H9 (cell line): ENCODE measurements at regions not wholly inside any gene's neighbourhood (a gene's known extent, or its start where the extent isn't known, plus 50 kb on each side); places are given as distances from the start of the nearest gene placed in this dataset.

Experiments
- DNase-seq: peaks from one replicate; pipeline ENCODE4 v3.0.0-alpha.2; 2017
- H2AFZ ChIP-seq: one replicate; pipeline ENCODE4 v1.6.1; 2013; ENCODE audit warnings: mild to moderate bottlenecking, low read length, control low read depth, moderate library complexity
- H2AK5ac ChIP-seq: 2 replicates; pipeline ENCODE4 v1.6.1; 2013; ENCODE audit warnings: low read length, control low read depth, mixed read lengths; ENCODE audit not compliant: insufficient read length
- H2BK120ac ChIP-seq: one replicate; pipeline ENCODE4 v1.6.1; 2013; ENCODE audit warnings: low read depth, mild to moderate bottlenecking, low read length, control low read depth, inconsistent platforms; ENCODE audit not compliant: poor library complexity, severe bottlenecking
- H2BK12ac ChIP-seq: 2 replicates; pipeline ENCODE4 v1.6.1; 2013; ENCODE audit warnings: low read length, control low read depth, mixed read lengths, low read depth; ENCODE audit not compliant: insufficient read length
- H2BK15ac ChIP-seq: 2 replicates; pipeline ENCODE4 v1.6.1; 2013; ENCODE audit warnings: low read depth, low read length, control low read depth
- H2BK20ac ChIP-seq: one replicate; pipeline ENCODE4 v1.6.1; 2013; ENCODE audit warnings: low read depth, mild to moderate bottlenecking, low read length, control low read depth, inconsistent platforms; ENCODE audit not compliant: poor library complexity, severe bottlenecking
- H2BK5ac ChIP-seq: 2 replicates; pipeline ENCODE4 v1.6.1; 2013; ENCODE audit warnings: low read length, control low read depth, mixed read lengths; ENCODE audit not compliant: insufficient read length
- H3K14ac ChIP-seq: 2 replicates; pipeline ENCODE4 v1.6.1; 2013; ENCODE audit warnings: low read length, control low read depth; ENCODE audit not compliant: insufficient read depth
- H3K18ac ChIP-seq: 2 replicates; pipeline ENCODE4 v1.6.1; 2013; ENCODE audit warnings: low read depth, mild to moderate bottlenecking, mixed read lengths, low read length, control low read depth; ENCODE audit not compliant: insufficient read length
- H3K23ac ChIP-seq: 2 replicates; pipeline ENCODE4 v1.6.1; 2013; ENCODE audit warnings: low read length, control low read depth, mixed read lengths, low read depth; ENCODE audit not compliant: insufficient read length
- H3K23me2 ChIP-seq: 2 replicates; pipeline ENCODE4 v1.6.1; 2013; ENCODE audit warnings: low read depth, mild to moderate bottlenecking, mixed read lengths, low read length, control low read depth; ENCODE audit not compliant: insufficient read length, poor library complexity, severe bottlenecking
- H3K27ac ChIP-seq: 2 replicates; pipeline ENCODE4 v1.5.1; 2013; ENCODE audit warnings: low read length, control low read depth, mixed read lengths, low read depth; ENCODE audit not compliant: insufficient read length
- H3K27me3 ChIP-seq: 2 replicates; pipeline ENCODE4 v1.6.1; 2013; ENCODE audit warnings: low read length, control low read depth, inconsistent platforms; ENCODE audit not compliant: insufficient read depth
- H3K4ac ChIP-seq: 2 replicates; pipeline ENCODE4 v1.6.1; 2013; ENCODE audit warnings: low read depth, mild to moderate bottlenecking, control low read depth, inconsistent platforms, low read length, moderate library complexity
- H3K4me1 ChIP-seq: 2 replicates; pipeline ENCODE4 v1.6.1; 2013; ENCODE audit warnings: low read length, control low read depth, inconsistent platforms; ENCODE audit not compliant: insufficient read depth
- H3K4me2 ChIP-seq: 2 replicates; pipeline ENCODE4 v1.6.1; 2013; ENCODE audit warnings: low read length, control low read depth, mixed read lengths; ENCODE audit not compliant: insufficient read length, insufficient read depth
- H3K56ac ChIP-seq: 2 replicates; pipeline ENCODE4 v1.6.1; 2013; ENCODE audit warnings: low read depth, mild to moderate bottlenecking, mixed read lengths, low read length, control low read depth; ENCODE audit not compliant: insufficient read length
- H3K79me1 ChIP-seq: 2 replicates; pipeline ENCODE4 v1.6.1; 2013; ENCODE audit warnings: low read depth, mild to moderate bottlenecking, moderate library complexity, low read length, control low read depth, inconsistent platforms; ENCODE audit not compliant: insufficient read depth, poor library complexity, severe bottlenecking
- H3K79me2 ChIP-seq: 2 replicates; pipeline ENCODE4 v1.6.1; 2013; ENCODE audit warnings: low read length, control low read depth, inconsistent platforms; ENCODE audit not compliant: insufficient read depth
- H3K9ac ChIP-seq: 2 replicates; pipeline ENCODE4 v1.6.1; 2013; ENCODE audit warnings: low read length, control low read depth, mixed read lengths; ENCODE audit not compliant: insufficient read length; ENCODE audit errors: extremely low read depth
- H3K9me3 ChIP-seq: one replicate; pipeline ENCODE4 v1.6.1; 2013; ENCODE audit warnings: low read depth, low read length, inconsistent platforms; ENCODE audit not compliant: control insufficient read depth
- H3T11ph ChIP-seq: one replicate; pipeline ENCODE4 v1.6.1; 2013; ENCODE audit warnings: mild to moderate bottlenecking, low read length, control low read depth, inconsistent platforms
- H4K20me1 ChIP-seq: one replicate; pipeline ENCODE4 v1.6.1; 2013; ENCODE audit not compliant: control insufficient read depth, insufficient read length, insufficient read depth
- H4K5ac ChIP-seq: 2 replicates; pipeline ENCODE4 v1.6.1; 2013; ENCODE audit warnings: low read depth, mild to moderate bottlenecking, mixed read lengths, low read length, control low read depth; ENCODE audit not compliant: insufficient read length
- H4K8ac ChIP-seq: replicated peaks from 2 replicates; pipeline ENCODE4 v1.6.1; 2013; ENCODE audit warnings: low read length, control low read depth, mixed read lengths, low read depth; ENCODE audit not compliant: insufficient read length
- H4K91ac ChIP-seq: 2 replicates; pipeline ENCODE4 v1.6.1; 2013; ENCODE audit warnings: low read depth, mild to moderate bottlenecking, moderate library complexity, mixed read lengths, low read length, control low read depth; ENCODE audit not compliant: insufficient read length
- H3K27ac Mint-ChIP-seq, 3 experiments: 2 replicates in 2 of 3; 3 replicates in 1 of 3; pipeline ENCODE4 v1.8.0; 2020 to 2021; ENCODE audit warnings: mixed read lengths in 3 of 3, mild to moderate bottlenecking in 1 of 3, moderate library complexity in 1 of 3
- H3K27me3 Mint-ChIP-seq: 2 replicates; pipeline ENCODE4 v1.8.0; 2021; ENCODE audit warnings: low read depth, mild to moderate bottlenecking, moderate library complexity, mixed read lengths
- H3K36me3 Mint-ChIP-seq, 3 experiments: 2 replicates in 2 of 3; 3 replicates in 1 of 3; pipeline ENCODE4 v1.8.0; 2020 to 2021; ENCODE audit warnings: low read depth in 3 of 3, mixed read lengths in 3 of 3; ENCODE audit not compliant: insufficient read depth in 1 of 3
- H3K4me1 Mint-ChIP-seq, 2 experiments: 2 replicates each; pipeline ENCODE4 v1.8.0; 2020; ENCODE audit warnings: mixed read lengths in 2 of 2
- H3K4me3 Mint-ChIP-seq, 2 experiments: 2 replicates in 1 of 2; 3 replicates in 1 of 2; pipeline ENCODE4 v1.8.0; 2020 to 2021; ENCODE audit warnings: mild to moderate bottlenecking in 2 of 2, mixed read lengths in 2 of 2, moderate library complexity in 1 of 2
- H3K9me3 Mint-ChIP-seq, 2 experiments: 2 replicates in 1 of 2; 3 replicates in 1 of 2; pipeline ENCODE4 v1.8.0; 2020; ENCODE audit warnings: mild to moderate bottlenecking in 2 of 2, mixed read lengths in 2 of 2, moderate library complexity in 1 of 2
- CTCF ChIP-seq: fragments of 200-600 bp; sonication (generic); conservative IDR thresholded peaks from 3 replicates; pipeline ENCODE4 v1.8.0; 2021; ENCODE audit warnings: antibody characterized with exemption, mild to moderate bottlenecking
- WGBS: extraction: QIAGEN DNeasy Blood & Tissue Kit; methylation state at CpG from one replicate; pipeline ENCODE4 v1.1.7; 2013; ENCODE audit warnings: missing lambda C conversion rate, low lambda C conversion rate, mixed read lengths; ENCODE audit not compliant: insufficient read length; ENCODE audit errors: extremely low coverage; 5-methylcytosine and 5-hydroxymethylcytosine counted together

- WGBS = no CpG with 5 or more reads among the region's 1 CpG
- Histone ChIP-seq H3K23me2 (no peaks in the 10 kb centered on the region), H3K18ac (no peak overlapping the region), H3K4me1 (0 out of 2 replicates have a peak, but pooled peaks cover 5% of the 10 kb centered on the region), H3K79me1 (no peaks in the 10 kb centered on the region), H3K14ac (no peak overlapping the region), H2BK15ac (no peak overlapping the region), H3K27ac (no peak overlapping the region), H4K20me1 (no peaks in the 10 kb centered on the region), H4K91ac (no peak overlapping the region), H2BK20ac (no peak overlapping the region), H3K9ac (no peak overlapping the region), H2BK5ac (no peak overlapping the region), H2BK120ac (no peak overlapping the region), H3K4ac (no peak overlapping the region), H3K56ac (no peak overlapping the region), H4K5ac (no peak overlapping the region), H3K27me3 (no peaks in the 10 kb centered on the region), H4K8ac (no peak overlapping the region), H3K4me2 (no peak overlapping the region), H2BK12ac (no peak overlapping the region), H3K9me3 (no peaks in the 10 kb centered on the region), H2AK5ac (no peak overlapping the region), H2AFZ (no peak overlapping the region), H3T11ph (no peak overlapping the region), H3K79me2 (no peaks in the 10 kb centered on the region), H3K23ac (no peak overlapping the region)
- no peak overlapping the region for H3K4me3 Mint-ChIP-seq
- no peaks in the 10 kb centered on the region; a peak in 1 of 7 replicates for H3K36me3 Mint-ChIP-seq
- no peaks in the 10 kb centered on the region for H3K9me3 Mint-ChIP-seq
- DNase-seq = no peak
- H3K4me1 Mint-ChIP-seq = peaks cover 15 to 20% of the 10 kb centered on the region in 2 experiments
- no peaks in the 10 kb centered on the region for H3K27me3 Mint-ChIP-seq
- H3K27ac Mint-ChIP-seq = 0 out of 7 replicates have a peak overlapping the region, but pooled peaks of 1 of the 3 experiments have one; percentile 52
- no peak for TF ChIP-seq CTCF
These were observed 78.7 kb upstream of the SLC7A11 start for GRCh38 chr4:138320831-138321230.
